ENCODE measurements at regions not wholly inside any gene's neighbourhood (a gene's known extent, or its start where the extent isn't known, plus 50 kb on each side); places are given as distances from the start of the nearest gene placed in this dataset.

DNA sequence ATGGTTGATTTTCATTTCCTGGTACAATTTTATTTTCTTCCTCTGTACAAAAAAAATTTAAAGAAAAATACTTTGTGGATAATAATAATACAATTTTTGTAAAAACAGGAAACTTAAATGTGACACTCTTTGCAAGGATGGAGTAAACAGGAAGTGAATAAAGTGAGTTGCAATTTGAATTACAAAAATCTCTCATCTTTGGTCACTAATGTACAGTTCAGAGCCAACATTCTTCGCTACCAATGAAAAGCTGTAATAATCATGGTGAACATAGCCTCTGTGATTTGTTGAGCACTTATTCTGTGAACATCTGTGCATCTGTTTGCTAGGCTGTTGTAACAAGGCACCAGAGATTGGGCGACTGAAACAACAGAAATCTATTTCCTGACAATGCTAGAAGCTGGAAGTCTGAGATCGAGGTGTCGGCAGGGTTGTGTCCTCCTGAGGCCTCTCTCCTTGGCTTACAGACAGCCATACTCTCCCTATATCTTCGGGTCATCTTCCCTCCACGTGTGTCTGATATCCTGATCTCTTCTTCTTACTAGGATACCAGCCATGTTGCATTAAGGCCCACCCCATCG is 295.3 kb upstream of the KLF6 start:
- DNase-seq (ENCODE audit: low spot score): no peak

DNA sequence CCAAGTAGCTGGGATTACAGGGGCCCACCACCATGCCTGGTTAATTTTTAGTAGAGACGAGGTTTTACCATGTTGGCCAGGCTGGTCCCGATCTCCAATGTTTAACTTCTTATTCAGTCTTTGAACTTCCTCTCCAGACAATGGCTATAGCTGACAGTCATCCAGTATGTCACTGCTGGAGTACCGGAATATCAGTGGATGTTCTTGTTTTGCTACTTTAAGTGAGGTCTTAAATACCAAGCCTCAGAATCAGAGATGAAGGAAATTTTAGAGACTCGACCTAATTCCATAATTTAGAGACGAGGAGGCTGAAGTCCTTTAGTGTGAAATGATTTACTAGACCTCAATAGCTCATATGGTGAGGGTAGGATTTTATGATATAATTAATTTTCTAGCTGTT is 294.8 kb upstream of the KLF6 start:
- DNase-seq (ENCODE audit: low spot score): no peak

DNA sequence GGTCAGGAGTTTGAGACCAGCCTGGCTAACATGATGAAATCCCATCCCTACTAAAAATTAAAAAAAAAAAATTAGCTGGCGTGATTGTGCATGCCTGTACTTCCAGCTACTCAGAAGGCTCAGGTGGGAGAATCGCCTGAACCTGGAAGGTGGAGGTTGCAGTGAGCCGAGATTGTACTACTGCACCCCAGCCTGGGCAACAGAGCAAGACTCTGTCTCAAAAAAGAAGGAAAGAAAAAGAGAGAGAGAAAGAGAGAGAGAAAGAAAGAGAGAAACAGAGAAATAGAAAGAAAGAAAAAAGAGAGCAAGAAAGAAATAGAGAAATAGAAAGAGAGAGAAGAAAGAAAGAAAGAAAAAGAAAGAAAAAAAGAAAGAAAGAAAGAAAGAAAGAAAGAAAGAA is 292.8 kb upstream of the KLF6 start:
- no peak for DNase-seq (ENCODE audit: low spot score)

DNA sequence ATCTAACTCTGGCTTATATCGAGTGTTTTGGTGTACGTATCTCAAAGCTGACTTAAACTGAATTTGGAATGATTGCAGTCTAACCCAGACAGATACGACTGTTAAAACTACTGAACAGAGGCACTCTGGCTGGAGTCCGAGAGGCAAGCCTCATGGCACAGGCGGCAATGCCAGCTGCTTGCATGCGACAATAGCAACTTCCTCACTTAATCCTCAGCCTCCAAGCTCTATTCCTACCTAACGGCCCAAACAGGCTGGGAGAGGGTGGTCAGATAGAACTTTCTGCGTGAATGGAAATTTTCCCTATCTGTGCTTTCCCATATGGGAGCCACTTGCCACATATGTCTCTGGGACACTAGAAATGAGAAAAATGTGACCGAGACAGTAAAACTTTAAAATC is 292.0 kb upstream of the KLF6 start:
- DNase-seq (ENCODE audit: low spot score): no peak

DNA sequence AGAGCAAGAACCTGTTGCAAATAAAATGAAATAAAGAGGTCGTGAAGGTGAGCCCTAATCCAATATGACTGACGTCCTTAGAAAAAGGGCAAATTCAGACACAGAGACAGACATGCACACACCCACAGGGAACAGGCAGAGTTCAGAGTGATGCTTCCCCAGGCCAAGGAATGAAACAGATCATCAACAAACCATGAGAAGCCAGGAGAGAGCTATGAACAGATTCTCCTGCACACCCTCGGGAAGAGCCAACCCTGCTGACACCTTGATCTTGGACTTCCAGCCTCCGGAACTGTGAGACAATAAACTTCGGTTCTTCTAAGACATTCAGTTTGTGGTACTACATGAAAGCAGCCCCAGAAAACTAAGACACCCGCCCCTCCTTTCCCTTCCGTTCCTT is 290.4 kb upstream of the KLF6 start:
- DNase-seq (ENCODE audit: low spot score): no peak

DNA sequence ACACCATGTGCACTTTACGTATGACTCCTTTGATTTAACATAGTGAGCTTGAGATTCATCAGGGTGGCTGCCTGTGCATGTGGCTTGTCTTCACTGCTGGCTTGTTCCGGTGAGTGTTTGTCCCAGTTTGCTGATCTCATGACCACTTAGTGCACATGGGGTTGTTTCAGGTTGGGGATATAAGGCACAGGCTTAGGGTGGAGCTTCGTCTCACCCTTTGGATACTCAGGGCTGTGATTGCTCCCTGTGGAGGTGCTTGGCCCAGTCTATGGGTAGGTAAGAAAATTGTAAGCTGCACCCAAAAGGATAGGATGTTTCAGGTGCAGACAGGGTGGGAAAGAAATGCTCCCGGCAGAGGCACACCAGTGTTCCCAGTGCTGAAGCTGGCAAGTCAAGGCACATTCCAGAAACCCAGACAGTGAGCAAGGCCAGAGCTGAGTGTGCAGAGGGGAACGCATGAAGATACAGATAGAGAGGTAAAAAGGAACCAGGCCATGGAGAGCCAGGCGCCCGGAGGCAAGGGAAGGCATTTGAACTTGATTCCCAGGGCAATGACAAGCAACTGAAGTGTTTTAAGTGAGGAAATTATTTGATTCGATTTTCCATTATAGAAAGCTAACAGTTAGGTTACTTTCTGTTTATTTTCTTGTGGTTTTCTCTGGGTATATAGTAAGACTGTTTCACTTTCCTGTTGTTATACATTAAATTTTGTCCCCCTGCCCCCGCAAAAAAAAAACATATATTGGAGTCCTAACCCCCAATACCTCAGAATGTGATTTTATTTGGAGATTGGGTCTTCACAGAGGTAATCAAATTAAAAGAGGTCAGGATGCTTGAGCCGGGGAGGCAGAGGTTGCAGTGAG is 289.8 kb upstream of the KLF6 start:
- no peak for DNase-seq (ENCODE audit: low spot score)

DNA sequence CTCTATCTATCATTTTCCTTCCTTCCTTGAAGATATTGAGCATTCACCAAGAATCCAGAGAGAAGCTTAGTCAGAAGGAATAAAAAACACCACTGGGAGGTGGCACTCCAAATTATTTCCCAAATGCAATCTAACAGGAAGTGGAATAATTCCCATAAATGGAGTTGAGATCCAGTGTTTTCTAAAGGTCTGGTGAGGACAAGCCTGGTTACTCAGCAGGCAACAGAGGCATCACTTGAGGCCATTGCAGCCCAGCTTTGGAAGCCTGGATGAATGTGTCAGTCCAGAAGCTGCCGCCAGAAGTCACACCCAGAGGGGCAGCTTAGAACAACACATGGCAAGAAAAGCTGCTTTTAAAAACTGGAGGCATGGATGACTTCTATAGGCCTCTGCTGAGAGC is 288.9 kb upstream of the KLF6 start:
- DNase-seq (ENCODE audit: low spot score): no peak

DNA sequence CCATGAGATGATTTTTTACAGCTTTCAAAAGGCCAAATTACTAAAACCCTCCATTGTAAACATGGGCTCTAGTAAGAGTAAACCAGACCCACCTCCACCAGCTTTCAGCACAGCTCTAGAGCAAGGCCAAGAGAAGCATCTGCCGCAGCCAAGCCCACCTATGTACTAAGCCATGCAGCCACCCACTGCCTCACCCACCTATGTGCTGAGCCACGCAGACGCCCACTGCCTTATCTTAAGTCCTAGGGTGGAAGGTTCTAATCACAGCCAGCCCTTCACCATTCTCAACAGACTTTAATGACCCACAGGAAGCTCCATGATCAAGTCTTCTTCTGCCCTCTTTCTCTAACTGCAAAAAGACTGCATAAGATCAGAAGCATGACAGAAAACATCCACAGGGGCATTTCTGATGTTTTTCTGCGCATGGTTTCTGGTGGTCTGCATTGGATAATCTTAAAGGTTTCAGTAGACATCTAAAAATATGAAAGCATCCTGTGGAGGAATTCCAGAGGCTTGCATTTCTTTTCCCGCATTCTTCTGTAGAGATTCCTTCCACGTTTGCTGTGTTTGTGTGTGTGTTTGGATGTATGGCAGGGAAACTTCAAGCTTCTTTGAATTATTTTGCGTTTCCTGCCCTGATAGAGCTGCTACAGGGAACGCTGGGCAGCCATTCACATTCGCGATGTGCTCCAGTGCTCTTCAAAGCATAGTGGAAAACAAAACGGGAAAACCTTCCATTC is 286.1 kb upstream of the KLF6 start:
- no peak for DNase-seq (ENCODE audit: low spot score)

DNA sequence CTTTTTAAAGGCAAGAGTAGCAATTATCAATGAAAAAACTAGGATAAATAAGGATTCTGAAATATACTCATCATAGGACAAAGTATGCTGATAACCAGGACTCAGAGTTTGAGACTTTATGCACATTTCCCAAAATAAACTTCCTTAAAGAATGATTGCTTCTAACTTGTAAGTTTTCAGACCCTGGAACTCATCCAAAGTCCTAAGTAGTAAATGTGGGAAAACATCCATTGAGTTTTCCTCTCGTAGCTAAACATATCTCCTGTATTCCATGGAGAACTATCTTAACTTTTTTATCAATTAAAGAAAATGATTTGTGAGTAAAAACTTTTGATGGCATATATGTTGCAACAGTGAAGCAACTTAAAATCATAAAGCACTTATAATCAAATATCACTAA is 285.2 kb upstream of the KLF6 start:
- DNase-seq (ENCODE audit: low spot score): no peak

DNA sequence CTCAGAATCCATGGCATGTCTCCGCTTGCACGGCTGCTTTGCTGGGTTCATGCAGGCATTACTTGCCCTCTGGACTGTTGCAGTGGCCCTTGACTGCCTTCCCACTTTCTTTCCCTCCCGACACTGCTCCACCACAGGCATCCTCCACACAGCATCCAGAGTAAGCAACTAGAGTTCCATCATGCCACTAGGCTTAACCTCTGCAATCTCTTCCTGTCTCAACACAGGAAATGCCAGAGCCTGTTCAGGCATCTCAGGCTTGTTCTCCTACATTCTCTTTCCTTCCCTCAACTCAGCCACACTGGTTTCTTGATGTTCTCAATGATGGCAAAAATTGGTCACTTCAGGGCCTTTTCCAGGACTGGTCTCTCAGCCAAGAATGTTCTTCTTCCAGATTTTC is 284.5 kb upstream of the KLF6 start:
- no peak for DNase-seq (ENCODE audit: low spot score)

DNA sequence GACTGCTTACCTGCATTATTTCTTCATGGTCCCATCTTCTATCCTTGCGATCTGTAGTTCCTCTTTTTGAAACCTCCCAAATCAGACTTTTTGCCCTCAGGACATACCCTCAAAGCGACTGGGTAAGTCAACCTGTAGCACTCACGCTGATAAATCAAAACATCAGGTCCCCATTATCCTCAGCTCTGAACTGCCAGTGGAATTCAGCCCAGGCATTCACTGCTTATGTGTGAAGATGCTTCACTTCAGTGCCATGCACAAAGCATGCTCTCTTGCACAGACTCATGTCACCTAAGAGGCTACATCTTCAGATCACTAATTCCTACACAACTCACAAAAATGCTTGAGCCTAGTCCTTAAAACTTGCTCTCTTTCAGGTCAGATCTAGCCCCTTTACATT is 283.6 kb upstream of the KLF6 start:
- no peak for DNase-seq (ENCODE audit: low spot score)

DNA sequence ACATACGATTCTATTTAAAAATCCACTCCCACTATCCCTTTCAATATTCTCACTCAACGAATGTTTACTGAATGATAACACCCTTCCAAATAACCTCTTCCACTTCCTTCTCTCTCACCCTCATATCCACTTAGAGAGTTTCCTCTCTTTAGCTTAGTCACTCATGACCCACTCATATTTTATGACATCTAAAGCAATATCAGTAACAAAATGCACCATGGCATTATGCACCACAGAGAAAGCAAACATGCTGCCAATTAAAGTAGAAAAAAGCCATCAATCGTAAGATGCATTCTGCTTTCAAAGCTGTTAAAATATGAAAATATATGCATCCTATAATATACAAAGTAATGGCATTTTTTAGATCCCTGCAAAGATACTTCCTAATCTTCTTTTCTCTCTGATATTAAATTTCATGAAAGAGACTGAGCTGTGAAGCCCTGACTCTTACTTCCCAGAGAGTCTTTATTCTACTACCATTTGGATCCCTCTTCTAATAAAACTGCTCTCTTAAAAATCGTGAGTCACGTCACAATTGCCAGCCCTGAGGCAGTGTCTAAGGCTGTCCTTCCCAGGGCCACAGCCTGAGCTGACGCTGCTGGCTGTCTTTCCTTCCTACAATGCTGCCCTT is 283.0 kb upstream of the KLF6 start:
- DNase-seq (ENCODE audit: low spot score): no peak

DNA sequence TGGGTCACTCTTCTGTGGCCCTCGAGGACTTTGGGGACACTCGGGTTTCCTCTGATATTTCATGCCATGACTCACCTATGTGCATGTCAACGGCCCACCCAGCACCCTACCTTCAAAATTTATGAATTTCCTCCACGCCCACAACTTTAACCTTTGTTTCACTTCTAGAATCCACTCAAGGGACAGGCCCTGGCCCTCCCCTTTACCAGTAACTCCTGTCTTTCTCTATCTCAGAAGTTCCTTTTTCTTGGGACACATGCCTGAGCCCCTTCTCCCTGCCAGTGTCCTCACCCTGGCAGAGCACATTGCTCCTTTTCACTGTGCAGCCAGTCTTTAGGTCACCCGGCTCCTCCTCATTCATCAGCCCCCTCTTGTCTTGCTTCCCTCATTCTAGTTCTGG is 282.5 kb upstream of the KLF6 start:
- DNase-seq (ENCODE audit: low spot score): no peak

DNA sequence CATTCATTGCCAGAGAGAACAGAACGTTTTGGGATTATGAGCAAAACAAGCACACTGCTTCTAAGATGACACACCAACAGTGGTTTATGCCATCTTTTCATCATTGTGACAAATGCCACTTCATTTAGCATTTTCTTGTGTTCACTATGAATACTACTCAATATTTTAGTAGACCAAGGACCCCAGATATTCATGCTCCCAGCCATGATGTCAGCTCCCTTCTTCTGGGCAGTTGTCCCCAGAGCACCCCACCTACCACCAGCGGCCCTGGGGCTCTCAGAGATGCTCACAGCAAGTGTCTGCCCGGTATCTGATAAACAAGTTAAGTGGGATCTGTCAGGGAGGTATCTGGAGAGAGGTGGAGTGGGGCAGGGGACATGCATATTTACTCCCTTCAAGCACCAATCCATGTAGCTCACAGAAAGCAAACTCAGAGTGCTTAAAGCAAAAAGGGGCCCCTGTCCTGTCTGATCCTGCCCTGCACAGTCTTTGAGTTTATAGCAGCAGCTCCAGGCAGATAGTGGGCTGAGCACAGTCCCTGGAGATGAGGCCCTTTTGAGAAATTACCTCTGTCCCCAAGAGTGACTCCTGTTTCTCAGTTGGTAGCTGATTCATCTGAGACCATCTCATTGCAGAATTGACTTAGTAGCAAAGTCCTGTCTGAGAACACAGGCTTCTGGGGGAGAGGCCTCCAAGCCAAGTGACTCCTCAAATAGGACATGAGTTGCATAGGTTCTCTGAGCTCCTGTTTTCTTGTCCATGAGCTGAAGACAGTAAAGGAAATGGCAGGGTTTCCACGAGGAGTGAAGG is 281.8 kb upstream of the KLF6 start:
- no peak for DNase-seq (ENCODE audit: low spot score)

DNA sequence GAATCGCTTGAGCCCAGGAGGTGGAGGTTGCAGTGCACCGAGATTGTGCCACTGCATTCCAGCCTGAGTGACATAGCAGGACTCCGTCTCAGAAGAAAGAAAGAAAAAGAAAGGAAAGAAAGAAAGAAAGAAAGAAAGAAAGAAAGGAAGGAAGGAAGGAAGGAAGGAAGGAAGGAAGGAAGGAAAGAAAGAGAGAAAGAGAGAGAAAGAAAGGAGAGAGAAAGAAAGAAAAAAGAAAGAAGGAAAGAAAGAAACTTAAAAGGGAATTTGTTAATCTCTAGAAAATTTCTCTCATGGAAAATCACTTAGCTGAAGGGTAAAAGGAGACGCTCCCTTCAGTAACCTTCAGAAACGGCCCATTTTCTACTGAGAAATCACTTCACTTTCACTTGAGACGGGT is 279.5 kb upstream of the KLF6 start:
- DNase-seq (ENCODE audit: low spot score): no peak

DNA sequence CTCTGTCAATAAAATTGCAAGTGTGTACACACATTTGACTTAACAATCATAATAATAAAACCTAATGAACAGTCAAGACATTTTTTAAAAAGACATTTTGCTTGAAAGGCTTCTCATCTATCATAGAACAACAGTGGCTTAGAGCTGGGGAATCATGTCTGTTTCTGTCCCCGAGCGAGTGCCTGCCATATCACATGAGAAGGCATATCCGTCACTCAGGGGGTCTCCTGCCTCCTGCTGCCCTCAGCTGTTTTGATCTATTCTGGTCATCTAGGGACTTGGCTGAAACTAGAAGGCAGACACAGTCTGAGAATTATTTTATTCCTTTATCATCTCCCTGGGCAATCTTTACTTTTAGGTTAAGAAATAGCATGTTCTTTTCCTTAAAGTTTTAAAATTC is 278.7 kb upstream of the KLF6 start:
- no peak for DNase-seq (ENCODE audit: low spot score)

DNA sequence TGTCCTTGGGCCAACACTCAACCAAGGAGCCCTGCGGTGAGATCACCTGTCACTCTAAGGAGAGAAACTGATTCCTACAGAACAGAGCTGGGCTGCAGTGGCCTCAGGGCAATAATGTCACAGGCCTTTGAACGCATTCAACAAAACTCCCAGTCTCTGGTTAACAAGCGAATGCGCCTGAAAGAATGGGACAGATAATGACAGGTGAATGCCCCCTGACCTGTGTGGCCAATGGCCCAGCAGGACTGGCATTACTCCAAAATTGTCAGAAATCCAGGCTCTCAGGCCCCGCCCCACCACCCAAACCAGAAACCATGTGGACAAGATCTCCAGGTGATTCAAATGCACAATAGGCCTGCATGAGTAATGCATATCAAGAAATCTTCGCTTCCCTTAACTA is 277.7 kb upstream of the KLF6 start:
- DNase-seq (ENCODE audit: low spot score): no peak

DNA sequence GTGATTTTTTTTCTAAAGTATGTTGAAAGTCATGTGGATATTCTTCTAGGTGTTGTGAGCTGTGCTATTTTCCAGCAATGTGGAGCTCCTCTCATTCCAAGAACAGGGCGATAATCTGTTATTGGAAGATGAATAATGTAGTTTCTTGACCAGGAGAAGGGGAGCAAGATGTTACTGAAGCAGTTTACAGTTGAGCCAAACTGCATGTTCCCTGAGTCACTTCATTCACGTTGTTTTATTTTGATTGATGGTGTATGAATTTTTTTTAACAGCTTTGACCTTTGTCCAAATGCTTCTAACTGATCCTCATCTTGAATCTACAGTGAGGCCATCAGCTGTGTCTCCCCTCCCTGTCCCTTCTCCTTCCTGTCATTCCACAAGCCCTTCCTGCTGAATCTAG is 277.1 kb upstream of the KLF6 start:
- no peak for DNase-seq (ENCODE audit: low spot score)

DNA sequence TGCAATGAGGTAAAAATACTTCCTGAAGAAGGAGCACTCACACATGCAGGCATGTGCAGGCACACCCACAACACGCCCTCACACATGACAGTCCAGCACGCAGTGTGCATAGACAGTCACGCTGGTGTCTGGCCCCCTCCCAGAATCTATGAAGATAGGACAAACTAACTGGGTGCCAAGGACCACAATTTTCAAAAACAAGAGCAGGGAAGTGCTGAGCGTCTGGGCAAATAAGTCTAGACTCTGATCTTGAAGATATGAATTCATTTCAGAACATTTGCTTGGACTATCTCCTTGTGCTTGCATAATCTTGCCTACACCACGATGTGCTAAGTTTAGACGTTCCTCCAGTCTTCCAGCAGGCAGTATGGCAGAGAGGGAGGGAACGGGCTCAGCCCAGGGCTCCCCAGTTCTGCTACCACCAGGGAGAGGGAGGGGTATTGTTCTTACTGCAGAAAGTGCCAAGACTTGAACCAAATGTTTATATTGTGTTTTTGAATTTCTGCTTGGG is 276.5 kb upstream of the KLF6 start:
- DNase-seq (ENCODE audit: low spot score): peak; percentile 56

DNA sequence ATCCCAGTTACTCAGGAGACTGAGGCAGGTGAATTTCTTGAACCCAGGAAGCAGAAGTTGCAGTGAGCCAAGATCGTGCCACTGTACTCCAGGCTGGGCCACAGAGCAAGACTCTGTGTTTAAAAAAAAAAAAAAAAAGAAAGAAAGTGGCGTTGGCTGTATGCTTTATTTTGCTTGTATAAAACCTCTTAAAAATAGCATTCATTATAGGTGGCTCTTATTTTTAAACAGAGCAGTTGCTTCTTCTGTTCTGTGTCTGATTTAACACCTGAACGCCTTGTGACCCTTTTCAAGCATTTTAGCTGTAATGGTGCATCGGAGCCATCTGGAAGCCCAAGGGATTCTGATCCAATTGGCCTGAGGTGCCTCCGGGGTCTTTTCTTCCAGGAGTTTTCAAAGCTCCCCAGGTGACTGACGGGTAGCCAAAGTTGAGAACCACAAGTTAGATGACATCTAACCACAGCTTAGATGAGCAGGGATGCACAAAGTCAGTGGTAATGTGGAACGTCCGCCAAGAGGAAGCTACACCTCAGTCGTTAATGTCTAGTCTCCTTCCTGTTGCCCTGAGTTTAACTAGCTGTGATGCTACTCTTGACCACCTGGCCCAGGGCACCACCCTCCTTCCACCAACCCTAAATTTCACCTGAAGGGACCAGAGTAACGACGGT is 274.6 kb upstream of the KLF6 start:
- no peak for DNase-seq (ENCODE audit: low spot score)

DNA sequence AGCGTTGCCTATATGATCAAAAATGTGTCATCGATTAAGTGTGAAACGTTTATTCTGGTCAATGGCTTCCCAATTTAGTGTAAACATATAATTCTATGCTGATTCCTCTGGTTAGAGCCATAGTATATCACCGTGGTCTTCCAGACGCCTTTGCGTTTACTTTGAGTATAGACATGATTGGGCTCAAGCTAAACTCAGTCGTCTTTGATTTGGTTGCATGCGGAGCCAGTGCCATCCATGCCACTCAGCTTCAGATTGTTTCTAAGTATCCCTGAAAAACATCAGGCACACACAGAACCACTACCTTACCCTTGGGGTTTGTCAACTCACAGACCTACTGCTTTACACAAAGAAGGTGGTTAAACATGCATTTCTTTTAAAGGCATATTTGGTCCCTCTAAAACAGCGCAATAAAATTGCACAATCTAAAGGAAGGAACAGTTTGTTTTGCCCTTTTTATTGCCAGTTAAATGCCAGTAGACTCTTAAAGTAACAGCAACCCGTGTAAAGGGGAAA is 273.6 kb upstream of the KLF6 start:
- no peak for DNase-seq (ENCODE audit: low spot score)
